ENCODE measurements at regions not wholly inside any gene's neighbourhood (a gene's known extent, or its start where the extent isn't known, plus 50 kb on each side); places are given as distances from the start of the nearest gene placed in this dataset.

DNA sequence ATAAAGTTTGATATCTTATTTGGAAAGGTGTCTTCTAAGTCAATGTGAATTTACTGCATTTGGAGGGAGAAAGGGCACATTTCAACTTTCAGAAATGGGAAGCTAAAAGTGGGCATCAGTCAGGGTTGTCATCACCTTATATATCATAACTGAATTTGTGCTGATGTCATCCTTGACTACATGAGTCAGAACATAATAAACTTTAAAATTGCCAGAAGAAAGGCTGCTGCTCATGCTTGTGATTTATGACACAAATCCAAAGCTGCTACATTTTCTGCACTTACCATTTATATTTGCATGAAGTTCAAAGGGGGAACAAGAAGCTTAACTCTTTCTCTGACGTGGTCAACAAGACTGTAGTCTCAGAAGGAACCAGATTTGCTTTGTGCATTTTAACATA lies 196.6 kb downstream of the UTP18 start:
- H3K4me3 ChIP-seq (ENCODE audit: low read depth, low read length) = no peak overlapping the region
- TF ChIP-seq CTCF (IDR thresholded peaks at IDR 0.05; ENCODE audit: insufficient read depth, low read depth, low read length, missing control alignments) = no peak
- DNase-seq (ENCODE audit: low read depth) = no peak

- DNase-seq (ENCODE audit: low read depth) = peak; percentile 71
- H3K4me3 ChIP-seq (ENCODE audit: low read depth, low read length) = no peak overlapping the region
- TF ChIP-seq CTCF (IDR thresholded peaks at IDR 0.05; ENCODE audit: insufficient read depth, low read depth, low read length, missing control alignments) = peak; percentile 94
Observed at GRCh38 chr17:51461578-51462004, 201.2 kb downstream of the UTP18 start.

- no peak for TF ChIP-seq CTCF (IDR thresholded peaks at IDR 0.05; ENCODE audit: insufficient read depth, low read depth, low read length, missing control alignments)
- no peak for DNase-seq (ENCODE audit: low read depth)
Observed at GRCh38 chr17:51463353-51463752, 203.0 kb downstream of the UTP18 start.

DNA sequence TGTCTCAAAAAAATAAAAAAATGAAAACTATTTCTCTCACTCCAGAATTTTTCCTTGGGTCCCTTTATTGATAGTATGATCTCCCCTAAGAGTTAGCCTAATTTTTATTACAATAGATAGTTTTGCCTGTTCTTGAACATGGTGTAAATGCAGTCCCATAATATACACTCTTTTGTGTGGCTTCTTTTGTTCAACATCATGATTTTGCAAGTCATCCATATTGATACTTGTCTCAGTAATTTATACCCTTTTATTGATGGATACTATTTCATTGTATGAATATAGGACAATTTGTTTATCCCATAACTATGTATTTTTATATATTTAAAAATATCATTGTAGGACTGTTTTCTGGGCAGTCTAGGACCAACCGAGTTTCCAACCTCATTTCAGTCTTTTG lies 207.0 kb downstream of the UTP18 start:
- no peak for TF ChIP-seq CTCF (IDR thresholded peaks at IDR 0.05; ENCODE audit: insufficient read depth, low read depth, low read length, missing control alignments)

More at GRCh38 chr17:51463353-51463752, 203.0 kb downstream of the UTP18 start:
- no peak overlapping the region for H3K4me3 ChIP-seq (ENCODE audit: low read depth, low read length)

GRCh38 chr17:51472670-51473205 lies 212.4 kb downstream of the UTP18 start:
- TF ChIP-seq CTCF (IDR thresholded peaks at IDR 0.05; ENCODE audit: insufficient read depth, low read depth, low read length, missing control alignments) = no peak
- DNase-seq (ENCODE audit: low read depth) = no peak
- H3K4me3 ChIP-seq (ENCODE audit: low read depth, low read length) = no peak overlapping the region

More for the DNA sequence above, 207.0 kb downstream of the UTP18 start:
- H3K4me3 ChIP-seq (ENCODE audit: low read depth, low read length) = no peak overlapping the region
- DNase-seq (ENCODE audit: low read depth) = no peak

- no peak for DNase-seq (ENCODE audit: low read depth)
- H3K4me3 ChIP-seq (ENCODE audit: low read depth, low read length) = no peak overlapping the region
- no peak for TF ChIP-seq CTCF (IDR thresholded peaks at IDR 0.05; ENCODE audit: insufficient read depth, low read depth, low read length, missing control alignments)
Observed at GRCh38 chr17:51474764-51475163, 214.4 kb downstream of the UTP18 start.

DNA sequence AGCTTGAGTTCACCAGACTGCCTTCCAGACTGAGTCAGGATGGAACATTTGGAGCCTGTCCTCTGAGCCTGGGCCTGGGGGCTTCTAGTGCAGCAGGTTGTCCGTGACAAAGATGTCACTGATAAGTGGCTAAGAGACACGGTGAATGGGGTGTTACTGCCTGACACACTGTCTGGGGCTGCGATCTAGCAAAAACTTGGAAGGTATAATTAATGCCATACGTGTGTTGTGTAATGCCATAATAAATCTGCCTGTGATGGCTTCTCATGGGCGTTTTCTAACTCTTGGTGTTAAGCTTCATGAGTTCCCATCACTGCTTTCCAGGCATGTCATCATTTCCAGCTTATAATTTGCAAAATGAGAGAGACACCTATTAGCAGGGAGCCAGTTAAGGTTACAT lies 215.4 kb downstream of the UTP18 start:
- DNase-seq (ENCODE audit: low read depth) = no peak
- H3K4me3 ChIP-seq (ENCODE audit: low read depth, low read length) = no peak overlapping the region
- no peak for TF ChIP-seq CTCF (IDR thresholded peaks at IDR 0.05; ENCODE audit: insufficient read depth, low read depth, low read length, missing control alignments)
